MV-4-11 (cell line): ENCODE measurements at regions not wholly inside any gene's neighbourhood (a gene's known extent, or its start where the extent isn't known, plus 50 kb on each side); places are given as distances from the start of the nearest gene placed in this dataset.
"Not testable (repeated sequence)": the region's sequence is repeated elsewhere in the genome, so short reads cannot be mapped to it uniquely, and the experiment has no call there.

Source experiments
- DNase-seq: peaks from one replicate; lab custom pipeline; 2025; lab: John Stamatoyannopoulos, UW

- DNase-seq: no peak
Observed at GRCh38 chr3:154898916-154899315, 181.2 kb upstream of the MME start.

- no peak for DNase-seq
Observed at GRCh38 chr3:154898443-154898842, 181.7 kb upstream of the MME start.

GRCh38 chr3:154893813-154894212 is 186.3 kb upstream of the MME start:
- DNase-seq: no peak

GRCh38 chr3:154889227-154889634 is 190.9 kb upstream of the MME start:
- DNase-seq: no peak

GRCh38 chr3:154887869-154888268 is 192.2 kb upstream of the MME start:
- DNase-seq: no peak

- no peak for DNase-seq
Observed at GRCh38 chr3:154886437-154886836, 193.7 kb upstream of the MME start.

GRCh38 chr3:154885418-154885817 is 194.7 kb upstream of the MME start:
- DNase-seq: no peak

- DNase-seq: no peak
Observed at GRCh38 chr3:154884952-154885351, 195.2 kb upstream of the MME start.

- DNase-seq: no peak
Observed at GRCh38 chr3:154875142-154875541, 205.0 kb upstream of the MME start.

GRCh38 chr3:154872696-154873095 is 207.4 kb upstream of the MME start:
- DNase-seq: no peak

GRCh38 chr3:154872074-154872473 is 208.0 kb upstream of the MME start:
- no peak for DNase-seq

GRCh38 chr3:154864947-154865346 is 215.2 kb upstream of the MME start:
- DNase-seq: no peak

- no peak for DNase-seq
Observed at GRCh38 chr3:154862265-154862664, 217.9 kb upstream of the MME start.

- DNase-seq: not testable (repeated sequence)
Observed at GRCh38 chr3:154852998-154853397, 227.1 kb upstream of the MME start.

GRCh38 chr3:154852515-154852914 is 227.6 kb upstream of the MME start:
- no peak for DNase-seq

- DNase-seq: no peak
Observed at GRCh38 chr3:154851644-154852043, 228.5 kb upstream of the MME start.

GRCh38 chr3:154850921-154851320 is 229.2 kb upstream of the MME start:
- no peak for DNase-seq

- DNase-seq: no peak
Observed at GRCh38 chr3:154849408-154849807, 230.7 kb upstream of the MME start.

GRCh38 chr3:154844863-154845262 is 235.3 kb upstream of the MME start:
- DNase-seq: no peak

GRCh38 chr3:154843647-154844046 is 236.5 kb upstream of the MME start:
- DNase-seq: no peak

GRCh38 chr3:154842536-154842935 is 237.6 kb upstream of the MME start:
- DNase-seq: no peak

- no peak for DNase-seq
Observed at GRCh38 chr3:154835639-154836038, 244.5 kb upstream of the MME start.

GRCh38 chr3:154834831-154835230 is 245.3 kb upstream of the MME start:
- DNase-seq: peak; percentile 12

- no peak for DNase-seq
Observed at GRCh38 chr3:154829929-154830328, 250.2 kb upstream of the MME start.

GRCh38 chr3:154819491-154819890 is 260.6 kb upstream of the MME start:
- DNase-seq: no peak
